ENCODE measurements at regions not wholly inside any gene's neighbourhood (a gene's known extent, or its start where the extent isn't known, plus 50 kb on each side); places are given as distances from the start of the nearest gene placed in this dataset.

DNA sequence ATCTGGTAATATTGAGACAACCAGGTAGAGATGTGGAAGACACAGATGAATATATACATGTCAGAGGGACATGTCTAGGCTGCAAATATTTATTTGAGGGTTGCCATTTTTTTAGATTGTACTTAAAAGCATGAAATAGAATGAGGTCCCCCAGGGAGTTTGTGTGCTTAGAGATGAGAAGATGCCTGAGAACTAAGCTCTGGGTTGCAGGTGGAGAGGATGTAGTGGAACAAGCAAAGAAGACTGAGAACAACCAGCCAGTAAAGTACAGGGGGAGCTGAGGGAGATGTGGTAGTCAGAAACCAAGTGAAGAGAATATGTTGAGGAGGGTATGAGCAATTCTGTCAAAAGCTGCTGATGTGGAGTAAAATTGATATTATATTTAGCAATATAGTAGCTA is 95.6 kb upstream of the UNC5C start:
- no peak for DNase-seq (ENCODE audit: low read depth in 1 of 2, low spot score in 2 of 2)
- FAIRE-seq, result no peak
- Histone ChIP-seq H3K23me2 (ENCODE audit: low read depth, low read length) (no peaks in the 10 kb centered on the region), H3K36me3 (ENCODE audit: control insufficient read depth in 2 of 4, insufficient read depth in 4 of 4, low read length in 3 of 4) (no peaks in the 10 kb centered on the region), H3K79me1 (ENCODE audit: low read depth, low read length) (no peaks in the 10 kb centered on the region), H2BK12ac (ENCODE audit: low read depth, low read length) (no peak overlapping the region), H3K23ac (ENCODE audit: insufficient read length) (no peak overlapping the region), H4K5ac (ENCODE audit: insufficient read length, low read depth, low read length) (no peak overlapping the region), H3K4ac (replicated peaks; ENCODE audit: insufficient read length, low read depth, low read length) (no peak overlapping the region), H3K9ac (replicated peaks in 1 of 4; ENCODE audit: extremely low read depth in 1 of 4, low read depth in 3 of 4, low read length in 3 of 4) (no peak overlapping the region), H2BK5ac (ENCODE audit: low read depth, low read length) (no peak overlapping the region), H2BK15ac (ENCODE audit: low read length) (no peak overlapping the region), H4K20me1 (replicated peaks in 1 of 2; ENCODE audit: control insufficient read depth in 1 of 2, insufficient read depth in 2 of 2, low read length in 2 of 2) (no peaks in the 10 kb centered on the region), H4K91ac (replicated peaks; ENCODE audit: insufficient read length, low read length) (no peak overlapping the region), H3K27ac (ENCODE audit: low read depth, low read length) (no peak overlapping the region), H3K4me3 (ENCODE audit: extremely low read depth in 1 of 4, insufficient read depth in 2 of 4, low read depth in 3 of 4, low read length in 4 of 4) (no peak overlapping the region), H2BK20ac (ENCODE audit: low read length) (no peak overlapping the region), H3K9me3 (ENCODE audit: insufficient read depth in 2 of 2, low read depth in 1 of 2, low read length in 1 of 2) (no peaks in the 10 kb centered on the region), H2BK120ac (replicated peaks; ENCODE audit: low read depth, low read length) (no peak overlapping the region), H3K4me2 (ENCODE audit: insufficient read depth in 1 of 2, low read depth in 2 of 2, low read length in 2 of 2) (no peak overlapping the region), H3K4me1 (replicated peaks in 1 of 4; ENCODE audit: control insufficient read depth in 3 of 4, insufficient read depth in 4 of 4, low read length in 3 of 4) (peaks cover 0 to 7% (median 3%) of the 10 kb centered on the region in 4 experiments; a peak in 4 of 7 replicates), H2AFZ (ENCODE audit: low read length) (no peak overlapping the region), H3K79me2 (ENCODE audit: control insufficient read depth in 1 of 2, insufficient read depth in 2 of 2, low read length in 2 of 2) (no peaks in the 10 kb centered on the region), H4K8ac (ENCODE audit: extremely low read depth, insufficient read depth, low read length) (no peak overlapping the region), H3K18ac (ENCODE audit: extremely low read depth, low read length) (no peak overlapping the region), H3K56ac (replicated peaks; ENCODE audit: insufficient read length, low read depth, low read length) (no peak overlapping the region), H2AK5ac (ENCODE audit: low read depth, low read length) (no peak overlapping the region), H3K27me3 (replicated peaks in 1 of 4; ENCODE audit: control insufficient read depth in 3 of 4, extremely low read depth in 1 of 4, insufficient read depth in 3 of 4, low read length in 3 of 4) (no peaks in the 10 kb centered on the region), H3K14ac (ENCODE audit: insufficient read length) (no peak overlapping the region)
- TF ChIP-seq POLR2A (IDR thresholded peaks at IDR 0.05; ENCODE audit: control extremely low read depth in 1 of 2, low read depth in 2 of 2, low read length in 2 of 2), result no peak
- no peak for TF ChIP-seq BRCA1 (IDR thresholded peaks at IDR 0.05; ENCODE audit: low read depth, low read length)
- no peak for TF ChIP-seq SAP30 (IDR thresholded peaks at IDR 0.05; ENCODE audit: insufficient read depth, insufficient replicate concordance, low read length)
- TF ChIP-seq EGR1 (IDR thresholded peaks at IDR 0.05; ENCODE audit: borderline replicate concordance, low read depth, low read length), result no peak
- TF ChIP-seq POLR2AphosphoS5 (IDR thresholded peaks at IDR 0.05; ENCODE audit: low read depth, low read length), result no peak
- no peak for TF ChIP-seq EP300 (IDR thresholded peaks at IDR 0.05; ENCODE audit: borderline replicate concordance in 1 of 2, low read depth in 2 of 2, low read length in 2 of 2)
- TF ChIP-seq, protein P1, sequence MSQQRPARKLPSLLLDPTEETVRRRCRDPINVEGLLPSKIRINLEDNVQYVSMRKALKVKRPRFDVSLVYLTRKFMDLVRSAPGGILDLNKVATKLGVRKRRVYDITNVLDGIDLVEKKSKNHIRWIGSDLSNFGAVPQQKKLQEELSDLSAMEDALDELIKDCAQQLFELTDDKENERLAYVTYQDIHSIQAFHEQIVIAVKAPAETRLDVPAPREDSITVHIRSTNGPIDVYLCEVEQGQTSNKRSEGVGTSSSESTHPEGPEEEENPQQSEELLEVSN (IDR thresholded peaks at IDR 0.05), result no peak
- no peak for TF ChIP-seq TEAD4 (IDR thresholded peaks at IDR 0.05; ENCODE audit: low read depth, low read length)
- no peak for TF ChIP-seq BACH1 (IDR thresholded peaks at IDR 0.05; ENCODE audit: low read length)
- no peak for TF ChIP-seq CHD1 (IDR thresholded peaks at IDR 0.05; ENCODE audit: low read depth, low read length)
- no peak for TF ChIP-seq HDAC6 (IDR thresholded peaks at IDR 0.05; ENCODE audit: low read depth, low read length)
- TF ChIP-seq JUND (IDR thresholded peaks at IDR 0.05; ENCODE audit: low read length), result no peak
- ChIA-PET POLR2A (ENCODE audit: partially characterized antibody) (no interaction called here), CTCF (ENCODE audit: partially characterized antibody) (interaction anchor here (1.3 kb wide), 1 partner anchor 14 kb away, joined by 5 read pairs; no protein-coding TSS in a partner anchor)
